Thyroid gland (tissue), 4 donors: ENCODE measurements at regions not wholly inside any gene's neighbourhood (a gene's known extent, or its start where the extent isn't known, plus 50 kb on each side); places are given as distances from the start of the nearest gene placed in this dataset.

ENCODE experiments used
- DNase-seq, 2 donors: peaks; one replicate each; pipeline ENCODE4 v3.0.0-alpha.2; 2019
- H3K27ac ChIP-seq, 3 donors: fragments of 200-600 bp; sonication (generic); 1 replicate in 2 of 3; 2 replicates in 1 of 3; pipeline ENCODE4 v1.5.1; 2016 to 2019; ENCODE audit warnings: mild to moderate bottlenecking in 1 of 3, moderate library complexity in 1 of 3
- H3K27me3 ChIP-seq: fragments of 200-600 bp; sonication (generic); one replicate; pipeline ENCODE4 v1.5.1; 2019
- H3K36me3 ChIP-seq, 2 donors: fragments of 200-600 bp; sonication (generic); one replicate each; pipeline ENCODE4 v1.5.1; 2016 to 2019
- H3K4me1 ChIP-seq, 2 donors: fragments of 200-600 bp; sonication (generic); one replicate each; pipeline ENCODE4 v1.5.1; 2017 to 2019
- H3K4me3 ChIP-seq, 3 donors: fragments of 200-600 bp; sonication (generic); replicated peaks in 1 of 3; 1 replicate in 2 of 3; 2 replicates in 1 of 3; pipeline ENCODE4 v1.5.1; 2016; ENCODE audit warnings: mild to moderate bottlenecking in 1 of 3
- H3K9me3 ChIP-seq: fragments of 200-600 bp; sonication (generic); one replicate; pipeline ENCODE4 v1.5.1; 2017
- POLR2A ChIP-seq, 2 donors: fragments of 450-650 bp; IDR thresholded peaks; one replicate each; pipeline ENCODE4 v1.6.1; 2017; ENCODE audit warnings: antibody characterized with exemption in 2 of 2, mild to moderate bottlenecking in 2 of 2, moderate library complexity in 1 of 2
- WGBS, 2 donors: methylation state at CpG; one replicate each; pipeline ENCODE4 v1.1.5; 2017; 5-methylcytosine and 5-hydroxymethylcytosine counted together
- intact Hi-C: fragments of 100-400 bp; cut with DNase I; formaldehyde crosslinking; loops from one replicate; pipeline ENCODE4 v1.15.1; 2023
- TF ChIP-seq, protein P1 (sequence below), 6 experiments: fragments of 200-600 bp in 3 of 6; fragments of 450-650 bp in 3 of 6; sonication (generic) in 3 of 6; IDR thresholded peaks; one replicate each; pipeline ENCODE4 v1.5.1; 2016 to 2019; ENCODE audit warnings: antibody characterized with exemption in 6 of 6, mild to moderate bottlenecking in 2 of 6, inconsistent platforms in 1 of 6, moderate library complexity in 1 of 6

DNA sequence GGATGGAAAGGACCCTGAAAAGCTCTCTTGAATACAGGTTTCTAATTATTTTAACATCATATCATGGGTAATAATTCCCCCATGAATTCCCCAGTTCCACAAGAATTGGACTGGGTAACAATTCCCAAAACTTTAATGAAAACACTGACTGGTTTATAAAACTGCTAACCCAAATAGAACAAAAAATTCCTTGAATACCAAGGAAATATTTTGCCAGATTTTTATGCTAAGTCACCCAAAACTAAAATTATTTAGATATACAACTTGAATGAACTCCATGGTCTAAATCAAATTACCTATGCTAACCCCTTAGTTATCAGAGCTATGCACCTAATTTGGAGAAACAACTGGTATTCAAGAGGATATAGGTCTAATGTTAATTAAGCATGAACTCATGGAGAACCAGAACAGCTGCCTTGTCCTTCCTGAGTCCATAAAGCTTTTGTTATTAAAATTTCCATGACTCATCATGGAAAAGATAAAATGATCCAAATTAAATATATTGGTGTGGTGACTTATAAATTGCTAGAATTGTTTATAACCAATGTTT is 164.9 kb upstream of the TUT7 start:
- Histone ChIP-seq H3K36me3 (no peaks in the 10 kb centered on the region), H3K4me1 (no peaks in the 10 kb centered on the region), H3K27me3 (no peaks in the 10 kb centered on the region), H3K27ac (no peak overlapping the region), H3K4me3 (no peak overlapping the region), H3K9me3 (no peaks in the 10 kb centered on the region)
- intact Hi-C loops = no loop called here
- DNase-seq = no peak
- TF ChIP-seq, protein P1, sequence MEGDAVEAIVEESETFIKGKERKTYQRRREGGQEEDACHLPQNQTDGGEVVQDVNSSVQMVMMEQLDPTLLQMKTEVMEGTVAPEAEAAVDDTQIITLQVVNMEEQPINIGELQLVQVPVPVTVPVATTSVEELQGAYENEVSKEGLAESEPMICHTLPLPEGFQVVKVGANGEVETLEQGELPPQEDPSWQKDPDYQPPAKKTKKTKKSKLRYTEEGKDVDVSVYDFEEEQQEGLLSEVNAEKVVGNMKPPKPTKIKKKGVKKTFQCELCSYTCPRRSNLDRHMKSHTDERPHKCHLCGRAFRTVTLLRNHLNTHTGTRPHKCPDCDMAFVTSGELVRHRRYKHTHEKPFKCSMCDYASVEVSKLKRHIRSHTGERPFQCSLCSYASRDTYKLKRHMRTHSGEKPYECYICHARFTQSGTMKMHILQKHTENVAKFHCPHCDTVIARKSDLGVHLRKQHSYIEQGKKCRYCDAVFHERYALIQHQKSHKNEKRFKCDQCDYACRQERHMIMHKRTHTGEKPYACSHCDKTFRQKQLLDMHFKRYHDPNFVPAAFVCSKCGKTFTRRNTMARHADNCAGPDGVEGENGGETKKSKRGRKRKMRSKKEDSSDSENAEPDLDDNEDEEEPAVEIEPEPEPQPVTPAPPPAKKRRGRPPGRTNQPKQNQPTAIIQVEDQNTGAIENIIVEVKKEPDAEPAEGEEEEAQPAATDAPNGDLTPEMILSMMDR (IDR thresholded peaks at IDR 0.05) = no peak
- no peak for TF ChIP-seq POLR2A (IDR thresholded peaks at IDR 0.05)

- WGBS, 2 donors = 96 to 98% methylated on average over 1 of the region's 1 CpG
- no peaks in the 10 kb centered on the region for H3K27me3 ChIP-seq
- H3K27ac ChIP-seq = no peak overlapping the region
- intact Hi-C loops = no loop called here
- no peaks in the 10 kb centered on the region for H3K9me3 ChIP-seq
- no peak for TF ChIP-seq POLR2A (IDR thresholded peaks at IDR 0.05)
- TF ChIP-seq, protein P1 (IDR thresholded peaks at IDR 0.05) = no peak
- H3K4me3 ChIP-seq = no peak overlapping the region
- H3K36me3 ChIP-seq = no peaks in the 10 kb centered on the region
- no peak for DNase-seq
- H3K4me1 ChIP-seq = no peaks in the 10 kb centered on the region
Observed at GRCh38 chr9:86517475-86517874, 163.3 kb upstream of the TUT7 start.

- Histone ChIP-seq H3K27me3 (no peaks in the 10 kb centered on the region), H3K36me3 (no peaks in the 10 kb centered on the region), H3K9me3 (no peaks in the 10 kb centered on the region), H3K4me1 (no peaks in the 10 kb centered on the region), H3K4me3 (no peak overlapping the region), H3K27ac (no peak overlapping the region)
- TF ChIP-seq, protein P1 (IDR thresholded peaks at IDR 0.05) = no peak
- no peak for TF ChIP-seq POLR2A (IDR thresholded peaks at IDR 0.05)
- intact Hi-C loops = no loop called here
- DNase-seq = no peak
- 89 to 96% methylated on average over 19 of the region's 19 CpGs for WGBS, 2 donors
Observed at GRCh38 chr9:86516564-86516963, 162.4 kb upstream of the TUT7 start.

GRCh38 chr9:86515221-86515620 is 161.0 kb upstream of the TUT7 start:
- no peak for DNase-seq
- H3K27me3 ChIP-seq = no peaks in the 10 kb centered on the region
- no peak overlapping the region for H3K27ac ChIP-seq

DNA sequence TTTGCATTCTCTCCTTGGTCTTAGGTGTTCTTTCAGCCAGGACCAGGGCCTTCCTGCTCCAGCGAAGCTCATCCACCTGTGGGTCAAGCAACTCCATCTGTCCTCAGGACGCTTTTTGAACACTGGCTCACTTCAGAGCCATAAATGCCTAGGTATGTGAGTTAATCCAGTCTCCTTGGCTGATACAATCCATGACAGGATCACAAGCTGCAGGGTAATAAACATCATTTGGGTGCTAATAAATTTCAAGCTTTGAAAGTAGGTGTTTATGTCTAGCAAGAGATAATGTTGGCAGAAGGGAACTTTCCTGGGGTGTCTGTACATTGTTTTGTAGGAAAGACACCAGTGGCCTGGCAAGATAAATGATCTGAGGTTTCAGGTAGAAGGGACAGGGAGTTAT is 159.2 kb upstream of the TUT7 start:
- Histone ChIP-seq H3K27me3 (no peaks in the 10 kb centered on the region), H3K27ac (no peak overlapping the region), H3K36me3 (no peaks in the 10 kb centered on the region), H3K4me3 (no peak overlapping the region), H3K9me3 (no peaks in the 10 kb centered on the region), H3K4me1 (no peaks in the 10 kb centered on the region)
- 84 to 94% methylated on average over 2 of the region's 2 CpGs for WGBS, 2 donors
- no peak for DNase-seq
- intact Hi-C loops = no loop called here
- no peak for TF ChIP-seq POLR2A (IDR thresholded peaks at IDR 0.05)
- TF ChIP-seq, protein P1 (IDR thresholded peaks at IDR 0.05) = no peak

More at GRCh38 chr9:86515221-86515620, 161.0 kb upstream of the TUT7 start:
- Histone ChIP-seq H3K9me3 (no peaks in the 10 kb centered on the region), H3K4me3 (no peak overlapping the region), H3K36me3 (no peaks in the 10 kb centered on the region), H3K4me1 (no peaks in the 10 kb centered on the region)
- WGBS, 2 donors = 79 to 88% methylated on average over 4 of the region's 4 CpGs
- TF ChIP-seq, protein P1 (IDR thresholded peaks at IDR 0.05) = no peak
- TF ChIP-seq POLR2A (IDR thresholded peaks at IDR 0.05) = no peak
- intact Hi-C loops = no loop called here
